ENCODE measurements at regions not wholly inside any gene's neighbourhood (a gene's known extent, or its start where the extent isn't known, plus 50 kb on each side); places are given as distances from the start of the nearest gene placed in this dataset.

DNA sequence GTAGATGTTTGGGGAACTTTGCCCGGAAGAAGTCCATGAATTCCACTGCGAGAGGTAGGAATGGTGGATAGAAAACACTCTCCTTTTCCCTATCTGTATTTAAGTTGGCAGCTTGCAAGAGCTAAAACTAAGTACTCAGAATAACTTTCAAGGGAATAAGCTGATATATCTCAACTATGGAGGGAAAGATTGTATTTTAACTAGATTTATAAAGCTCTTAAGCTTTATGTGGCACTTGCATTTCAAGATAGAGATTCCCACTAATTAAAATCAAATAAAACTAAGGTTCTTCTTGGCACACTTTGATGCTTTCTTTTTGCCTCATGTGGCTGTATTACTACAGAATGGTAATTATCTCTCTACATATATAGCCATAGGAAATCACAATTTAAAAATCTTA is 149.7 kb upstream of the STARD13 start:
- Mint-ChIP-seq H3K4me1 (ENCODE audit: low read depth) (no peaks in the 10 kb centered on the region), H3K9me3 (ENCODE audit: insufficient read depth) (no peaks in the 10 kb centered on the region), H3K27ac (no peak overlapping the region), H3K4me3 (no peak overlapping the region), H3K36me3 (ENCODE audit: low read depth) (no peaks in the 10 kb centered on the region), H3K27me3 (ENCODE audit: low read depth) (peaks cover 5% of the 10 kb centered on the region)
- no peak for DNase-seq
- CTCF ChIA-PET, result no interaction called here
- ATAC-seq, result no peak
- POLR2A ChIA-PET, result no interaction called here

DNA sequence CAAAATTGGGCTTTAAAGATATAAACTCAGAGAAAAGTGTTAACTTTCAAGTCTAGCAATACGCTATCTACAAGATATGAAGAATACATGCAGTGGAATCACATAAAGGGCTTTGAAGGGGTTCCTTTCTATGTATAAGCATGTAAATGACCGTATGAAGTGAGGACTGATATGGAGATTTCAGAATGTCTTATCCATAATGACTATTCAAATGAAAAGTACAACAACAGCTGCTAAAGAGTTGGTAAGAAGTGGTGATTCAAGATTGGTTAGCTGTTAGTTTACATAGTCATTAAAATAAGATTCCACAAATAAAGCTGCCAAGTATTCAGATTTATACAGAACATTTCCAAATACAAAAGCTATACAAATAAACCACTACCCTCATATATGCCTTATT is 153.4 kb upstream of the STARD13 start:
- ATAC-seq, result no peak
- H3K27me3 Mint-ChIP-seq (ENCODE audit: low read depth), result peaks cover 7% of the 10 kb centered on the region
- no peaks in the 10 kb centered on the region for H3K36me3 Mint-ChIP-seq (ENCODE audit: low read depth)
- no peak overlapping the region for H3K4me3 Mint-ChIP-seq
- no peaks in the 10 kb centered on the region for H3K9me3 Mint-ChIP-seq (ENCODE audit: insufficient read depth)
- POLR2A ChIA-PET, result no interaction called here
- no peak for DNase-seq
- CTCF ChIA-PET, result no interaction called here
- H3K27ac Mint-ChIP-seq, result no peak overlapping the region
- H3K4me1 Mint-ChIP-seq (ENCODE audit: low read depth), result no peaks in the 10 kb centered on the region

DNA sequence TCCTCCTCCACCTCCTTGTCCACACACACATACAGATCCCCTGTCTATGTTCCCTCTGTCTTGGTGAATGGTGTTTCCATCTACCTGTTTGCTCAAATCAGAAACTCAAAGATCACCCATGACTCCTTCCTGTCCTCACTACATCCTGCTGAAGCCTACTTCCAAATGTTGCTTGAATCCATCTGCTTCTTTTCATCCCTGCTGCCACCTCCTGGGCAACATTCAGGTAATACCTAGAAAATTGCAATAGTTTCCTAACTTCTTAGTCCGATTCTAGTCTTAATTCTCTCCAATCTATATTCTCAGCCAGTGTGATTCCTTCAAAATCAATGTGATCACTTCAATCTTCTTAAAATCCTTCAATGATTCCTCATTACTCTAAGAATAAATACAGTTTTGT is 155.5 kb upstream of the STARD13 start:
- DNase-seq (no peak), ATAC-seq (no peak)
- Mint-ChIP-seq H3K4me3 (no peak overlapping the region), H3K9me3 (ENCODE audit: insufficient read depth) (no peaks in the 10 kb centered on the region), H3K36me3 (ENCODE audit: low read depth) (no peaks in the 10 kb centered on the region), H3K4me1 (ENCODE audit: low read depth) (no peaks in the 10 kb centered on the region), H3K27ac (no peak overlapping the region), H3K27me3 (ENCODE audit: low read depth) (peaks cover 2% of the 10 kb centered on the region)
- ChIA-PET CTCF (no interaction called here), POLR2A (no interaction called here)

DNA sequence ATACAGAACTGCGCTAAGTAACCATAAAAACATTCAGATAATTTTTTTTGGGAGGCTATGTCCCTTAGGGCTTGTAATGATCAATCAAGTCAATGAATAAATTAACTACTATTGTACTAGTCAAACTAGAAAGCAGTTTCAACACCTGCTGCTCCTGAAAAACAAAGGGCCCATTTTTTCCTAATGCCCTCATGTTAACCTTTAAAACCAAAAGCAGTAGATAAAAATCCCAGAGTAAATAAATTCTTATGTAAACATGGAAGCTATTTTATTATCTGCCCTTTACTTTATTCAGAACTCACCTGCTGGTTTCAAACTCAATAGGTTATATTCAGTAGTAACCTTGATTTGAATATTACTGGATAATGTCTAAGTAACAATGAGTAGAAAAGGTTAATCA is 159.5 kb upstream of the STARD13 start:
- peaks cover 6% of the 10 kb centered on the region for H3K27me3 Mint-ChIP-seq (ENCODE audit: low read depth)
- ATAC-seq, result no peak

DNA sequence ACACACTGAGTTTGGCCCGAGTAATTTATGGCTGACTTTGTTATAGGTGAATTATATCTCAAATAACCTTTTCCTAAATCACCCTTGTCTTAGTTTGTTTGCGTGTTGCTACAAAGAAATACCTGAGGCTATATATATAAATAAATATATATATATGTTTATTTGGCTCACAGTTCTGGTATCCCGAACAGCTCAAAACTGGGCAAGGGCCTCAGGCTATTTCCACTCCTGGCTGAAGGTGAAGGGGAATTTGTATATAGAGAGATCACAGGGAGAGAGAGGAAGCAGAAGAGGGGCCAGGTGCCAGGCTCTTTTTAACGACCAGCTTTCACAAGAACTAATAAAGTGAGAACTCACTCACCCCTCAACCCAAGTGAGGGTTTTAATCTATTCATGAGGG is 159.9 kb upstream of the STARD13 start:
- POLR2A ChIA-PET, result no interaction called here
- no peak overlapping the region for H3K4me3 Mint-ChIP-seq
- no peaks in the 10 kb centered on the region for H3K9me3 Mint-ChIP-seq (ENCODE audit: insufficient read depth)
- no peaks in the 10 kb centered on the region for H3K4me1 Mint-ChIP-seq (ENCODE audit: low read depth)
- DNase-seq, result no peak
- H3K36me3 Mint-ChIP-seq (ENCODE audit: low read depth), result no peaks in the 10 kb centered on the region
- H3K27ac Mint-ChIP-seq, result no peak overlapping the region
- CTCF ChIA-PET, result no interaction called here
- H3K27me3 Mint-ChIP-seq (ENCODE audit: low read depth), result peaks cover 6% of the 10 kb centered on the region
- no peak for ATAC-seq

More for the DNA sequence above, 159.5 kb upstream of the STARD13 start:
- CTCF ChIA-PET, result no interaction called here
- Mint-ChIP-seq H3K27ac (no peak overlapping the region), H3K9me3 (ENCODE audit: insufficient read depth) (no peaks in the 10 kb centered on the region), H3K36me3 (ENCODE audit: low read depth) (no peaks in the 10 kb centered on the region), H3K4me1 (ENCODE audit: low read depth) (no peaks in the 10 kb centered on the region), H3K4me3 (no peak overlapping the region)
- POLR2A ChIA-PET, result no interaction called here
- DNase-seq, result no peak

DNA sequence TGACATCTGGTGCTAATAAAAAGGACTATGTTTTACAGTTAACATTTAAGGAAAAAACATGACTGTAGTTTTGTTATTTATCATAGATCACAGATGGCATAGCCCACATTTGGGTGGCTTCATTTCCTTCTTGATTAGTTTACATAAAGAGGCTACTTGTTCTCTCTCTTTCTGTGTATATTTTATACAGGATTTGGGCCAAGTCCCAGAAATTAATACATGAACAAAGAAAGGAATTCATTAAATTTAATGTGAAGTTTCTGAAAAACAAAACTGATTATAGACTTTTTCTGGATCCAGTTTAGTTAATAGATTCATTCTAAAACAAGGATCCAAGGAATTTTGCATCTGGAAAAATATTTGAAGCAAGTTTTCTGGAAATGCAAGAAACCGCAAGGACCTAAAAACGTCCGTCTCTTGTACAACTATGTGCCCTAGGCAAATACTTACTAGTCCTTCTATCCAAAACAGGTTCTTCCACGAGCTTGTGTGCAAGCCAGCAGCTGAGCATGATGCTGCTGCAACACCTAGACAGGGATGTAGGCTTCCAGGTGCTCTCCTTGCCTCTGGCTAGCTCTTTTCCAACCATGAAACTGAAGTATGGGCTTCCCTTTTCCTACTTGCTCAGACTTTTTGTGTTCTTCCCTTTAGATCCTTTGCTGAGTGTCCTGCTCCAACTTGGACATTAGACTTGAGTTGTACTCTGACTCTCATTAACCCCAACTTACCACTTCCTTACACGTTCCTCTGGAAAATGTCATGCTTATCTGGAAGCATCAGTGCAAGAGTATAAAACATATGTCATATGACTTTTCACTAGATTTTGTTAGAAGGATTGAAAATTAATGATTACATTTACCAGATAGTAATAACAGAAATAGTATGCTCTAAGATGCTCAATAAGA is 161.5 kb upstream of the STARD13 start:
- Mint-ChIP-seq H3K4me1 (ENCODE audit: low read depth) (no peaks in the 10 kb centered on the region), H3K9me3 (ENCODE audit: insufficient read depth) (no peaks in the 10 kb centered on the region), H3K36me3 (ENCODE audit: low read depth) (no peaks in the 10 kb centered on the region), H3K27me3 (ENCODE audit: low read depth) (peaks cover 4% of the 10 kb centered on the region), H3K4me3 (no peak overlapping the region), H3K27ac (no peak overlapping the region)
- POLR2A ChIA-PET, result no interaction called here
- no peak for ATAC-seq
- CTCF ChIA-PET, result no interaction called here
- no peak for DNase-seq

DNA sequence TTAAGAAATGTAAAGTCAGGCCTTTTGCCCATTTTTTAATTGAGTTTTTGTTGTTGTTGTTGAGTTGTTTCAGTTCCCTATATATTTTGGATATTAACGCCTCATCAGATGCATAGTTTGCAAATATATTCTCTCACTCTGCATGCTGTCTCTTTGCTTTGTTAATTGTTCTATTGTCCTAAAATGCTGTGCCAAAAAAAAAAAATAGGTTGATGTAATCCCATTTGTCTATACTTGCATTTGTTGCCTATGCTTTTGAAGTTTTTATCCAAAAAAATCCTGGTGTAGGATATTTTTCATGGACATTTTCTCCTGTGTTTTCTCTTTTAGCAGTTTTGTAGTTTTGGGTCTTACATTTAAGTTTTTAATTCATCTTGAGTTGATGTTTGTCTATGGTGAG is 163.3 kb upstream of the STARD13 start:
- no peak for ATAC-seq
- no peaks in the 10 kb centered on the region for H3K4me1 Mint-ChIP-seq (ENCODE audit: low read depth)
- CTCF ChIA-PET, result no interaction called here
- no peaks in the 10 kb centered on the region for H3K36me3 Mint-ChIP-seq (ENCODE audit: low read depth)
- H3K4me3 Mint-ChIP-seq, result no peak overlapping the region
- H3K27me3 Mint-ChIP-seq (ENCODE audit: low read depth), result peaks cover 4% of the 10 kb centered on the region
- DNase-seq, result no peak
- no peak overlapping the region for H3K27ac Mint-ChIP-seq
- POLR2A ChIA-PET, result no interaction called here
- no peaks in the 10 kb centered on the region for H3K9me3 Mint-ChIP-seq (ENCODE audit: insufficient read depth)

DNA sequence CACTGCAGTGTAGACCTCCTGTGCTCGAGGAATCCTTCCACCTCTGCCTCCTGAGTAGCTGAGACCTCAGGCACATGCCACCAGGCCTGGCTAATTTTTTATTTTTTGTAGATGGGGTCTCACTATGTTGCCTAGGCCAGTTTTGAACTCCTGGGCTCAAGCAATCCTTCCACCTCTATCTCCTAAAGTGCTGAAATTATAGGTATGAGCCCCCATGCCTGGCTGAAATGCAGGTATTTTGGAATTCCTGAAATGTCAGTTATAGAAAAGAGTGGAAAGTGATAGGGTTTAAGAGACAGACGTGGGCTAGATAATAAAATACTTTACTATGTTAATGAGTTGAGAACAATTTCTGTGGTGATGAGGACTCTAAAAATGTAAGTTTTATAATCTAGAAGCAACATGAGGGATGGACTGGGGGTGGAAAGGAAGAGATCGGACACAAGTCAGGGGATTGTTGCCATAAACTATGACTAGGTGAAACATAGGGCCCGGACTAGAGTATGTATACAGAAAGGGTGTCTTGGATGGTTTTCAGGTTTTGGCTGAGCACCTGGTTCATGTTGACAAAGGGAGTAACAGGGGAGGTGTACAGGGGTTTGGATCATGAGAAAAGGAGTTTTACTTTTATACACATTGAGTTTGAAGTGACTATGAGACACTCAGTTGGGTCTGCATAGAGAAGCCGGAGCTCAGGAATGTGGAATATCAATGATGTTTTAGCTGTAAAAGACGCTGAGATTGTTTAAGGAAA is 165.6 kb upstream of the STARD13 start:
- DNase-seq (no peak), ATAC-seq (no peak)
- no peak overlapping the region for H3K4me3 Mint-ChIP-seq
- H3K4me1 Mint-ChIP-seq (ENCODE audit: low read depth), result no peaks in the 10 kb centered on the region
- H3K9me3 Mint-ChIP-seq (ENCODE audit: insufficient read depth), result no peaks in the 10 kb centered on the region
- no peak overlapping the region for H3K27ac Mint-ChIP-seq
- H3K36me3 Mint-ChIP-seq (ENCODE audit: low read depth), result no peaks in the 10 kb centered on the region
- ChIA-PET POLR2A (no interaction called here), CTCF (no interaction called here)
- peaks cover 4% of the 10 kb centered on the region for H3K27me3 Mint-ChIP-seq (ENCODE audit: low read depth)

DNA sequence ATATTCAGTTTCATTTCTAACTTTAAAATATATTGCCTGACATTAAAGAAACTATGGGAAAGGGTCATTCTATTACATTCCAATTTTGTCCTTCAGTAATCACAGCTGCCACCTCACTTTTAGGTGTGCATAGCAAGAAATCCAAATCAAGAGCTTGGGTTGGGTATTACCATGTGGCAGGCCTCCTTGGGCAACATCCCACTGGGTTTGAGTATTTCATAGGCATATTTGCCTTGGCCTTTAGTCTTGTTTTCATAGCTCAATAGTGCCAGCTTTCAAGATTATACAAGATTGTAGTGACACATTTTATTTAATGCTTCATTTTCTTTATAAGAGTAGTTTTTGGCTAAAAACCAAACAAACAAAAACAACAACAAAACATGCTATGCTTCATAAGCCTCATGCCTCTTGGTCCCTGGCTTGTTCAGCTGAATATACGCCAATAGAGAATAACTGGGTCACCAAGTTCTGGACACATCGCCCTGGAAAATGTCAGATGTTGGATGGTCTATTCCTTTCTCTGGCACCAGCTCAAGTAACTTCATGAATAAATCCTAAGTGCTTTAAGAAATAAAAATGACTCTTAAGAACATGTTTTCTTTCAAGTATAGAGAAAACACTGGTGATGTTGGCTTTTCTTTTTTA is 167.4 kb upstream of the STARD13 start:
- Mint-ChIP-seq H3K27me3 (ENCODE audit: low read depth) (no peaks in the 10 kb centered on the region), H3K4me3 (no peak overlapping the region), H3K27ac (no peak overlapping the region), H3K9me3 (ENCODE audit: insufficient read depth) (no peaks in the 10 kb centered on the region), H3K4me1 (ENCODE audit: low read depth) (no peaks in the 10 kb centered on the region), H3K36me3 (ENCODE audit: low read depth) (no peaks in the 10 kb centered on the region)
- ChIA-PET CTCF (no interaction called here), POLR2A (no interaction called here)
- no peak for DNase-seq
- ATAC-seq, result no peak

DNA sequence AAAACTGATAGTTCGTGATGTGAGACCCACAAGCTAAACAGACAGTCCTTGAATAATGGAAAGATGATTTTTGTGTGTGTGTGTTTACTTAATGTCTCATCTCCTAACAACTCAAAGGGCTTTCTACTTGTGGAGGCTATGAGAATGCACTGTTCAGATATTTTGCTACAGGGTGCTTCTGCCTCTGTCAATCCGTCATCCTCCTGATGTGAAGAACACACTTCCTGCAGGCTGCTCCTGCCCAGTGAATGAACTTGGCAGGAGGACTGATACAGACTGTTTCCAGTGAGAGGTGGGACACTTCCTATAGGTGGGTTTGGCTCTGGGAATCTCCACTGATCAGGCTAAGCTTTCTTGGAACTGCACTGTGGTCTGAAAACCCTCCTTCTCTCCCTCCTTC is 168.4 kb upstream of the STARD13 start:
- ChIA-PET CTCF (no interaction called here), POLR2A (no interaction called here)
- Mint-ChIP-seq H3K27me3 (ENCODE audit: low read depth) (no peaks in the 10 kb centered on the region), H3K36me3 (ENCODE audit: low read depth) (no peaks in the 10 kb centered on the region), H3K27ac (no peak overlapping the region), H3K4me1 (ENCODE audit: low read depth) (no peaks in the 10 kb centered on the region), H3K4me3 (no peak overlapping the region), H3K9me3 (ENCODE audit: insufficient read depth) (no peaks in the 10 kb centered on the region)
- DNase-seq, result no peak
- no peak for ATAC-seq

DNA sequence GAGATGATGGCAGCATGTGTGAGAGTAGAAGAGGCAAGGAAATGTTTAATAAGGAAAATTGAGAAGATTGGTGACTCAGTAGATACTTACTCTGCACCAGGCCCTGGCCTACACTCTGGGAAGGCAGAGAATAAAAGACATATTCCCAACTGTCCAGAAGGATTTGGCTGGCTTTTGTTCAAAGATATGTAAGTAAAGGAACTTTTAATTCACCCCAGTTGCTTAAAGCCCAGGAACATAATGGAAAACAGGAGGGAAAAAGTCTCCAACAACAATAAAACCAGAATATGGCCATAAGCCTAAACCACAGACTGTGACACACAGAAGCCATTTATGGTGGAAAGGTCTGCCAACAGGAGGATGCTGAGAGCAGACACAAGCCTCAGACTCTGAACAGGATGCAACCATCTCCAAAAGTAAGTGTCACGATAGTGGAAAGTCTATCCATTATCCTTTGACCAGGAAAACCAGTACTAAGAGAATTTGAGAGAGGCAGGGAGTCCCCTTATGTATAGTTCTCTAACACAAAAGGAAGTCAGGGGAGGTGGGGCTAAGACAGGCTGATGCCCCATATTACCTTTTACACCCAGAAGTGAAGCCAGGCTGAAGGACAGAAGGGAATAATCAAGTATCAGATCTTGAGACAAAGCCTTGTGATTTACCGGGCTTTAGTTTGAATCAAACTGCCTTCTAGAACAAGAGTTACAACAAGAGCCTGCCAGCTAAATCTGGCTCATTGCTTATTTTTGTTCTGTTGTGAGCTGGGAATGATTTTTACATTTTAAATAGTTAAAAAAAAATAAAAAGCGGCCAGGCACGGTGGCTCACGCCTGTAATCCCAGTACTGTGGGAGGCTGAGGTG is 169.5 kb upstream of the STARD13 start:
- ATAC-seq, result no peak
- Mint-ChIP-seq H3K4me1 (ENCODE audit: low read depth) (no peaks in the 10 kb centered on the region), H3K4me3 (no peak overlapping the region), H3K27ac (no peak overlapping the region), H3K27me3 (ENCODE audit: low read depth) (no peaks in the 10 kb centered on the region), H3K9me3 (ENCODE audit: insufficient read depth) (no peaks in the 10 kb centered on the region), H3K36me3 (ENCODE audit: low read depth) (no peaks in the 10 kb centered on the region)
- DNase-seq, result no peak
- CTCF ChIA-PET, result interaction anchor here (0.9 kb wide), 1 partner anchor 36 kb away, joined by 3 read pairs; no protein-coding TSS in a partner anchor
- POLR2A ChIA-PET, result no interaction called here

DNA sequence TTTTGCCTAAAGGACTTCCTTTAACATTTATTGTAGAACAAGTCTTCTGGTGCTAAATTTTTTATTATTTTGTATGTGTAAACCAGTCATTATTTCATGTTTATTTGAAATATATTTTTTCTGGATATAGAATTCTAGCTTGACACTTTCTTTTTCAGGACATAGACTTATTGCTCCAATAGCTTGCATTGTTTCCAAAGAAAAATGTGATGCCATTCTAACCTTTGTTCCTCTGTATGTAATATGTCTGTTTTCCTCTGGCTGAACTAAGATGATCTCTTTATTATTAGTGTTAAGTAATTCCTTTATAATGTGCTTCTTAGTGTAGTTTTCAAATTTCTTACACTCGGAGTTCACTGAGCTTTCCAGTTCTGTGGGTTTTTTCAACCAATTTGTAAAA is 174.1 kb upstream of the STARD13 start:
- no peak overlapping the region for H3K27ac Mint-ChIP-seq
- H3K27me3 Mint-ChIP-seq (ENCODE audit: low read depth), result no peaks in the 10 kb centered on the region
- ChIA-PET POLR2A (no interaction called here), CTCF (no interaction called here)
- H3K4me3 Mint-ChIP-seq, result no peak overlapping the region
- H3K9me3 Mint-ChIP-seq (ENCODE audit: insufficient read depth), result no peaks in the 10 kb centered on the region
- H3K36me3 Mint-ChIP-seq (ENCODE audit: low read depth), result no peaks in the 10 kb centered on the region
- DNase-seq (no peak), ATAC-seq (no peak)
- no peaks in the 10 kb centered on the region for H3K4me1 Mint-ChIP-seq (ENCODE audit: low read depth)
